GM12891 (cell line): ENCODE measurements at regions not wholly inside any gene's neighbourhood (a gene's known extent, or its start where the extent isn't known, plus 50 kb on each side); places are given as distances from the start of the nearest gene placed in this dataset.

Experiments
- POLR2A ChIP-seq: IDR thresholded peaks from 2 replicates; pipeline ENCODE4 v1.6.1; 2011; ENCODE audit warnings: low read depth, low read length, control low read depth
- POLR2AphosphoS5 ChIP-seq: IDR thresholded peaks from 2 replicates; pipeline ENCODE4 v1.6.1; 2011; ENCODE audit warnings: low read depth, low read length, control low read depth
- POU2F2 ChIP-seq: IDR thresholded peaks from 2 replicates; pipeline ENCODE4 v1.6.1; 2011; ENCODE audit warnings: low read depth, mild to moderate bottlenecking, control low read depth, low read length, moderate library complexity

DNA sequence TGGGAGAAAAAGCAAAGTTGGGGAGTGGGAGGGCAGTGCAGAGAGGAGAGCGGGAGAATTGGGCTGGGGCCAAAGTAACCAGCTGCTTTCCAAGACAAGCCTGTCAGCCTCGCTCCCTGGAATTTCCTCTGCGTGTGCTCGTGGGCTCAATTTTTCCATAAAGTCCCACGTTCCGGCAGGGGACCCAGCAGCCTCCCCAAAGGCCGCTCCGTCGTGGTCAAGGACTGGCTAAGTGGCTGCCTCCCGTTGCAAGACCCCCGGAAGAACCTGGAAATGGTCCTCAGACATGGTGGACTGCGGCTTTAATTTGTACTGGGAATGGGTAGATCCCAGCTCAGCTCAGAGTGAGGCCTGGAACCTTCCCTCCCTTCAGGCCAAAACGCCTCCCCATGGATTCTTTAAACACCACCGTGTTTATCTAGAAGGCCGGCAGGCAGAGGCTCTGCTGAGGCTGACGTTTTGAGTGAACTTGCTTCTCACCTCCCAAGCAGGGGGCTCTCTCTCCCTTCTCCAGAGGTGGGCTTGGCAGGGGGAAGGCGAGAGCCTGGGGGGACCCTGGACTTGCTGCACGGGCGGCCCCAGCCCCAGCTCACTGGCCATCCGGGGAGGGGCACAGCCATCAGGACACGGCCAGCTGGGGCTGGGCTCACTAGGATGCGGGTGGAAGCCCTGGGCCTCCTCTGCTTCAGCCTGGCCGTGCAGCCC lies 190.0 kb downstream of the C16orf95 start:
- TF ChIP-seq POLR2AphosphoS5 (no peak), POU2F2 (no peak), POLR2A (no peak)
